ENCODE measurements at regions not wholly inside any gene's neighbourhood (a gene's known extent, or its start where the extent isn't known, plus 50 kb on each side); places are given as distances from the start of the nearest gene placed in this dataset.

GRCh38 chr4:179417357-179417756 lies 1975.1 kb upstream of the AGA start:
- no peak for DNase-seq (ENCODE audit: low spot score)

- DNase-seq (ENCODE audit: low spot score), result no peak
Measured at GRCh38 chr4:179437962-179438361, 1995.7 kb upstream of the AGA start.

GRCh38 chr4:179441596-179441995 lies 1999.4 kb upstream of the AGA start:
- DNase-seq (ENCODE audit: low spot score), result no peak

GRCh38 chr4:179447308-179447707 lies 2005.1 kb upstream of the AGA start:
- DNase-seq (ENCODE audit: low spot score), result no peak

GRCh38 chr4:179465131-179465797 lies 2023.0 kb upstream of the AGA start:
- DNase-seq (ENCODE audit: low spot score), result no peak

GRCh38 chr4:179467878-179468277 lies 2025.6 kb upstream of the AGA start:
- no peak for DNase-seq (ENCODE audit: low spot score)

- no peak for DNase-seq (ENCODE audit: low spot score)
Measured at GRCh38 chr4:179472164-179472563, 2029.9 kb upstream of the AGA start.

GRCh38 chr4:179478608-179479007 lies 2036.4 kb upstream of the AGA start:
- no peak for DNase-seq (ENCODE audit: low spot score)

- DNase-seq (ENCODE audit: low spot score), result no peak
Measured at GRCh38 chr4:179485781-179486180, 2043.5 kb upstream of the AGA start.

- DNase-seq (ENCODE audit: low spot score), result no peak
Measured at GRCh38 chr4:179486570-179487335, 2044.5 kb upstream of the AGA start.

GRCh38 chr4:179492260-179493080 lies 2050.2 kb upstream of the AGA start:
- DNase-seq (ENCODE audit: low spot score), result no peak

GRCh38 chr4:179503976-179504375 lies 2061.7 kb upstream of the AGA start:
- DNase-seq (ENCODE audit: low spot score), result no peak

- DNase-seq (ENCODE audit: low spot score), result no peak
Measured at GRCh38 chr4:179509489-179509888, 2067.3 kb upstream of the AGA start.

GRCh38 chr4:179521952-179522351 lies 2079.7 kb upstream of the AGA start:
- no peak for DNase-seq (ENCODE audit: low spot score)

GRCh38 chr4:179530958-179531357 lies 2088.7 kb upstream of the AGA start:
- DNase-seq (ENCODE audit: low spot score), result no peak

GRCh38 chr4:179536694-179537093 lies 2094.5 kb upstream of the AGA start:
- no peak for DNase-seq (ENCODE audit: low spot score)

- no peak for DNase-seq (ENCODE audit: low spot score)
Measured at GRCh38 chr4:179539641-179540040, 2097.4 kb upstream of the AGA start.

GRCh38 chr4:179543771-179544170 lies 2101.5 kb upstream of the AGA start:
- DNase-seq (ENCODE audit: low spot score), result no peak

- no peak for DNase-seq (ENCODE audit: low spot score)
Measured at GRCh38 chr4:179544496-179544895, 2102.3 kb upstream of the AGA start.

- DNase-seq (ENCODE audit: low spot score), result no peak
Measured at GRCh38 chr4:179552131-179552530, 2109.9 kb upstream of the AGA start.

GRCh38 chr4:179563741-179564140 lies 2121.5 kb upstream of the AGA start:
- DNase-seq (ENCODE audit: low spot score), result no peak

- no peak for DNase-seq (ENCODE audit: low spot score)
Measured at GRCh38 chr4:179569549-179569948, 2127.3 kb upstream of the AGA start.
